Natural killer cell (primary cell): ENCODE measurements at regions not wholly inside any gene's neighbourhood (a gene's known extent, or its start where the extent isn't known, plus 50 kb on each side); places are given as distances from the start of the nearest gene placed in this dataset.

Experiments
- ATAC-seq, 3 donors: fragments of 150-1000 bp in 2 of 3; fragments of 200-7000 bp in 1 of 3; cut with Tn5 transposase; 1 replicate in 1 of 3; 2 replicates in 2 of 3; pipeline ENCODE4 v1.10.0; 2021; ENCODE audit warnings: mild to moderate bottlenecking in 2 of 3, moderate library complexity in 2 of 3
- DNase-seq, 2 donors: peaks; one replicate each; pipeline versions ENCODE4 v3.0.0 to v3.0.0-alpha.2; 2013 to 2021; ENCODE audit warnings: mixed read lengths in 1 of 2
- H3K27ac ChIP-seq: one replicate; pipeline ENCODE4 v1.5.1; 2013; ENCODE audit warnings: mild to moderate bottlenecking, low read length
- H3K27me3 ChIP-seq: one replicate; pipeline ENCODE4 v1.6.1; 2013; ENCODE audit warnings: low read length; ENCODE audit not compliant: control insufficient read depth, insufficient read depth
- H3K36me3 ChIP-seq: one replicate; pipeline ENCODE4 v1.6.1; 2013; ENCODE audit warnings: low read length; ENCODE audit not compliant: control insufficient read depth, insufficient read depth
- H3K4me1 ChIP-seq: one replicate; pipeline ENCODE4 v1.6.1; 2013; ENCODE audit warnings: low read length; ENCODE audit not compliant: control insufficient read depth, insufficient read depth
- H3K4me3 ChIP-seq: one replicate; pipeline ENCODE4 v1.5.1; 2013; ENCODE audit warnings: low read length
- H3K9me3 ChIP-seq: one replicate; pipeline ENCODE4 v1.6.1; 2013; ENCODE audit warnings: low read length; ENCODE audit not compliant: control insufficient read depth, insufficient read depth
- H3K27ac Mint-ChIP-seq, 2 donors: one replicate each; pipeline ENCODE4 v1.8.0; 2022; ENCODE audit warnings: mild to moderate bottlenecking in 2 of 2, mixed read lengths in 2 of 2, moderate library complexity in 1 of 2
- H3K27me3 Mint-ChIP-seq, 2 donors: one replicate each; pipeline ENCODE4 v1.8.0; 2022; ENCODE audit warnings: low read depth in 2 of 2, mixed read lengths in 2 of 2
- H3K36me3 Mint-ChIP-seq: one replicate; pipeline ENCODE4 v1.8.0; 2022; ENCODE audit warnings: mixed read lengths
- H3K4me1 Mint-ChIP-seq, 2 donors: one replicate each; pipeline ENCODE4 v1.8.0; 2022; ENCODE audit warnings: mixed read lengths in 2 of 2
- H3K4me3 Mint-ChIP-seq: one replicate; pipeline ENCODE4 v1.8.0; 2022; ENCODE audit warnings: mild to moderate bottlenecking, moderate library complexity, mixed read lengths
- H3K9me3 Mint-ChIP-seq, 2 donors: one replicate each; pipeline ENCODE4 v1.8.0; 2022; ENCODE audit warnings: mixed read lengths in 2 of 2
- CTCF ChIP-seq: fragments of 200-600 bp; IDR thresholded peaks from one replicate; pipeline ENCODE4 v1.8.0; 2022; ENCODE audit warnings: antibody characterized with exemption
- WGBS: methylation state at CpG from one replicate; pipeline ENCODE4 v1.1.7; 2013; ENCODE audit warnings: missing lambda C conversion rate; ENCODE audit not compliant: insufficient coverage; 5-methylcytosine and 5-hydroxymethylcytosine counted together
- intact Hi-C: fragments of 100-400 bp; cut with micrococcal nuclease; formaldehyde crosslinking; loops from one replicate; pipeline ENCODE4 v1.14.2; 2022

GRCh38 chr10:53716156-53716555, 943.6 kb upstream of the MBL2 start:
- DNase-seq (no peak), ATAC-seq (no peak)
- Mint-ChIP-seq H3K4me1 (no peaks in the 10 kb centered on the region), H3K36me3 (peaks cover 11% of the 10 kb centered on the region), H3K9me3 (peaks cover 18 to 21% of the 10 kb centered on the region in 2 donors), H3K27me3 (no peaks in the 10 kb centered on the region), H3K27ac (no peak overlapping the region), H3K4me3 (no peak overlapping the region)
- no peaks in the 10 kb centered on the region for H3K4me1 ChIP-seq
- TF ChIP-seq CTCF, result no peak
- H3K27me3 ChIP-seq, result no peaks in the 10 kb centered on the region
- H3K27ac ChIP-seq, result no peak overlapping the region
- WGBS, result 94% methylated on average over 3 of the region's 3 CpGs
- intact Hi-C loops, result no loop called here
- no peak overlapping the region for H3K4me3 ChIP-seq
- H3K36me3 ChIP-seq, result no peaks in the 10 kb centered on the region
- H3K9me3 ChIP-seq, result no peaks in the 10 kb centered on the region

DNA sequence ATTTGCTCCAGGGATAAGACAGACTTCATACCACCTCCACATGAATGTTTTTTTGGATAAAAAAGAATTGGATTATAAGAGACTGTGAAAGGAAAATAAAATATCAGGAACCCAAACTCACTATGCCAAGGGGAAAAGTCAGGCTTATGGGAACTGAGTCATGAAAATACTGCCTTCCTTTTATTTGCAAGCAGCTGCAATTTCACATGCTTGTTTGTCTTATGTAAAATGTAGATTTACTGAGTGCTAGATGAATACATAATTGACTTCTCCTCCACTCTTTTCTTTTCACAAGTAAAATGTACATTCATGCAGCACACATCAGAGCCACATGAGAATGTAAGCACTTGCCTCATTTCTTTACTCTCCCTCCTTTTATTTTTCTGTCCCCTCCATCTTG, 940.8 kb upstream of the MBL2 start:
- no peak overlapping the region for H3K27ac Mint-ChIP-seq
- Histone ChIP-seq H3K36me3 (no peaks in the 10 kb centered on the region), H3K27ac (no peak overlapping the region), H3K27me3 (no peaks in the 10 kb centered on the region), H3K4me3 (no peak overlapping the region), H3K4me1 (no peaks in the 10 kb centered on the region), H3K9me3 (no peaks in the 10 kb centered on the region)
- intact Hi-C loops, result no loop called here
- H3K9me3 Mint-ChIP-seq, result peaks cover 23 to 25% of the 10 kb centered on the region in 2 donors
- H3K36me3 Mint-ChIP-seq, result peaks cover 16% of the 10 kb centered on the region
- no peak for TF ChIP-seq CTCF
- no peaks in the 10 kb centered on the region for H3K27me3 Mint-ChIP-seq
- ATAC-seq, result no peak
- H3K4me1 Mint-ChIP-seq, result no peaks in the 10 kb centered on the region
- H3K4me3 Mint-ChIP-seq, result no peak overlapping the region
- no peak for DNase-seq

- Histone ChIP-seq H3K27ac (no peak overlapping the region), H3K4me1 (no peaks in the 10 kb centered on the region), H3K36me3 (no peaks in the 10 kb centered on the region), H3K27me3 (no peaks in the 10 kb centered on the region), H3K9me3 (no peaks in the 10 kb centered on the region), H3K4me3 (no peak overlapping the region)
- no peak overlapping the region for H3K27ac Mint-ChIP-seq
- H3K4me1 Mint-ChIP-seq, result no peaks in the 10 kb centered on the region
- H3K4me3 Mint-ChIP-seq, result no peak overlapping the region
- no peak for ATAC-seq
- no peaks in the 10 kb centered on the region for H3K27me3 Mint-ChIP-seq
- WGBS, result 100% methylated on average over 1 of the region's 2 CpGs
- peaks cover 24% of the 10 kb centered on the region for H3K36me3 Mint-ChIP-seq
- intact Hi-C loops, result no loop called here
- no peak for DNase-seq
- peaks cover 9 to 29% of the 10 kb centered on the region in 2 donors for H3K9me3 Mint-ChIP-seq
- no peak for TF ChIP-seq CTCF
Observed at GRCh38 chr10:53702489-53702888, 929.9 kb upstream of the MBL2 start.

DNA sequence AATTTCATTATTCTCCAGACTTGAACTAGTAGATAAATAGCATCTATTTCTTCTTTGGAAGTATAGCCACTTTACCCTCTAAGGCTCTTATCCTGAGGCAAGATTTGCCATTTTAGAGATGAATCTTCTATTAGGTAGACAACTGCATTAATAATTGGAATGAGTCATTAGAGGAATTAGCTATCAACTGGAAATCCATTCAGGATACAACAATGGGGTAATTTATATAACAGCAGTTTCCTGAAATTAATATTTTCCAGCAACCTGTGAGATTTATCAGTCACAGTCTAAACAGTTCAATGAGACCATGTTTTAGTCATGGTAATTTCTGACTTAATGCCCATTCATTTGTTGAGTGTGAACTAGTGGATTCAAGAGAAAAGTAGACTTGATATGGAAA, 928.6 kb upstream of the MBL2 start:
- intact Hi-C loops, result no loop called here
- no peak overlapping the region for H3K27ac ChIP-seq
- H3K36me3 ChIP-seq, result no peaks in the 10 kb centered on the region
- no peaks in the 10 kb centered on the region for H3K9me3 ChIP-seq
- Mint-ChIP-seq H3K27ac (no peak overlapping the region), H3K4me1 (no peaks in the 10 kb centered on the region), H3K36me3 (peaks cover 16% of the 10 kb centered on the region), H3K27me3 (no peaks in the 10 kb centered on the region), H3K4me3 (no peak overlapping the region), H3K9me3 (peaks cover 8 to 21% of the 10 kb centered on the region in 2 donors)
- no peak for TF ChIP-seq CTCF
- H3K27me3 ChIP-seq, result no peaks in the 10 kb centered on the region
- ATAC-seq (no peak), DNase-seq (no peak)
- H3K4me3 ChIP-seq, result no peak overlapping the region
- no peaks in the 10 kb centered on the region for H3K4me1 ChIP-seq
